T-helper 1 cell treated with Interleukin-12 subunit alpha and Interleukin-12 subunit beta and Interleukin-4 antibody, amounts not matched to agents 30 μg/mL and 1 μg/mL, for 36 hours (primary cell): ENCODE measurements at regions not wholly inside any gene's neighbourhood (a gene's known extent, or its start where the extent isn't known, plus 50 kb on each side); places are given as distances from the start of the nearest gene placed in this dataset.

Experiments
- H3K27ac Mint-ChIP-seq: one replicate; pipeline ENCODE4 v1.8.0; 2021; ENCODE audit warnings: mild to moderate bottlenecking, mixed read lengths
- H3K27me3 Mint-ChIP-seq: one replicate; pipeline ENCODE4 v1.8.0; 2021; ENCODE audit warnings: low read depth, mixed read lengths
- H3K36me3 Mint-ChIP-seq: one replicate; pipeline ENCODE4 v1.8.0; 2021; ENCODE audit warnings: low read depth, mixed read lengths
- H3K4me1 Mint-ChIP-seq: one replicate; pipeline ENCODE4 v1.8.0; 2021; ENCODE audit warnings: low read depth, mixed read lengths
- H3K4me3 Mint-ChIP-seq: one replicate; pipeline ENCODE4 v1.8.0; 2021; ENCODE audit warnings: mild to moderate bottlenecking, moderate library complexity, mixed read lengths
- H3K9me3 Mint-ChIP-seq: one replicate; pipeline ENCODE4 v1.8.0; 2021; ENCODE audit warnings: mixed read lengths

DNA sequence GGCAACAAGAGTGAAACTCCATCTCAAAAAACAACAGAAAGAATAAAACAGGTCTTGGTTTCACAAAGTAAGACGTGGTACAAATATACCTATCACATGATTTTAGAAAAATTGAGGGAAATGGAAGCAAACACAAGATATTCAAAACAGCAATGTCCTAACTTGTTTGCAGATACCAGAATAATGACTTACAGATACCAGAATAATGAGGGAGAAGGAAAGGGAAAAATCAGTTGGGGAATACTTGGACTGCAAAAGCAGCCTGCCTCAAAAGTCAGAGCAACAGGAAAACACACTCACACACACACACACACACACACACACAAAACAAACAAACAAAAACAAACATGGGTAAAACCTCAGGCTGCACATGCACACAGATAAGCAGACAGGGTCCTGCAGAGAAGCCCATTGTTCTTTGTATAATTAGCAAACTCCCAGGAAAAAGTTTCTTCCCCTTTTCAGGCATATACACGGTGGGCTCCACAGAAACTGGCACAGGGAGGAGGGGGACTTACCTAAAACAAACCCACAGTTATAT is 65.7 kb upstream of the CAPRIN2 start:
- Mint-ChIP-seq H3K27ac (no peak overlapping the region), H3K4me3 (no peak overlapping the region), H3K36me3 (no peaks in the 10 kb centered on the region), H3K9me3 (no peaks in the 10 kb centered on the region), H3K4me1 (peaks cover 13% of the 10 kb centered on the region), H3K27me3 (peaks cover 72% of the 10 kb centered on the region)

DNA sequence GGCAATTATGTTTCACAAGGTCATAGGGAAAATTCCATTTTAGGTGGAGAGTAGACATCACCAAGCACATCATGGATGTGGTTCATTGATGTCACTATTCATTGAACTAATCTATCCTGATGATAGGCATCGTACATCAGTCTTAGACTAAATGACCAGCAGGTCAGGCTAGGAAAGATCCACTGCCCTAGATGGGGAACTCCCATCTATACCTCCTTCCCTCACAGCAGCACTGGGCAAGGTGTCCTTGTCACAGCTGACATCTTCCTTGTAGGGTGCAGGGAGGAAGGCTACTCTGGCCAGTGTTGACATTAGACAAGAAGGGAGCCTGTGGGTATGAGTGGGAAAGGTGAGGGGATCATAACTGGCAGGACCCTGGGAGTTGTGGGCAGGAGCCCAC is 63.8 kb upstream of the CAPRIN2 start:
- Mint-ChIP-seq H3K27ac (no peak overlapping the region), H3K9me3 (no peaks in the 10 kb centered on the region), H3K36me3 (no peaks in the 10 kb centered on the region), H3K4me3 (no peak overlapping the region), H3K4me1 (peaks cover 12% of the 10 kb centered on the region), H3K27me3 (peaks cover 58% of the 10 kb centered on the region)

DNA sequence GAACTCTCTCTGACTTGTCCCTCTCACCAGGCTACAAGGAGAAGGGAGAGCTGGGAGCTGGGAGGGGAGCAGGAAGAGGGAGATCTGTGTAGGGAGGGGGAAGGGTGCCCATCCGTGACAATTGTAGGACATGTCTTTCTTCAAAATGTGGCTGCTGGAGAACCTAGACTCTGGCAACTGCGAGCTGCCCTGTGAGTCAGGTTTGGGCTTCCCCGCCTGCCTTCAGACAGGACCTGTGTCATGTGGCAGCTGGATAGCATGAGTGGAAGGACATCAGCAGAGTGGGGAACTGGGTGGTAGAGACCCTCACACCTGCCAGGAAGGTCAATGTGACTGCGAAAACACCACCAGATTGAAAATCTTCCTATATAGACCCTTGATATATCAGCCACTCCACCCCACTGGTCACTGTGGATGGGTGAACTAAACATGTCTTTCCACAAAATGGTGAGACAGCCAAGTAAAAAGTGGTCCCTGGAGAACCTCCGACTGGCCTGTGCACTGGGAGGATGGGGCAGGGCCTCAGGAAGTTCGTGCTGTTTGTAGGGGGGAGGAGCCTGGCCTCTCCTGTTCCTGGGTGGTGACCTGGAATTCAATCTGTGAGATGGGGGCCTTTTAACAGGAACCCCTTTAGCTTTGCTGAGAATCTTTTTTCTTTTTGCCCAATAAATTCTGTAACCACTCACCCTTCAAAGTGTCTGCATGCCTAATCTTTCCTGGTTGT is 62.2 kb upstream of the CAPRIN2 start:
- Mint-ChIP-seq H3K27ac (no peak overlapping the region), H3K4me3 (no peak overlapping the region), H3K36me3 (no peaks in the 10 kb centered on the region), H3K27me3 (peaks cover 55% of the 10 kb centered on the region), H3K4me1 (peaks cover 3% of the 10 kb centered on the region), H3K9me3 (no peaks in the 10 kb centered on the region)

DNA sequence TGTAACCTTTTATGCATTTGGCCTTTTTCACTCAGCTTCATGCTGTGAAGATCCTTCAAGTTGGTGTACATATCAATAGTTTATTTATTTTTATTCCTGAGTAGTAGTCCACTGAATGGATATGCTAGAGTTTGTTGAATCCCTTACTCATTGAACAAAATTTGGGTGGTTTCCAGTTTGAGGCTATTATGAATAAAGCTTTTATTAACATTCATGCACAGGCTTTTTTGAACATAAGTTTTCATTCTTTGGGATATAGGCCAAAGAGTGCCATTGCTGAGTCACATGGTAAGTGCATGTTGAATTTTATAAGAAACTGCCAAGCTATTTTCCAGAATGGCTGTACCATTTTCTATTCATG is 59.5 kb upstream of the CAPRIN2 start:
- H3K27ac Mint-ChIP-seq: no peak overlapping the region
- H3K4me3 Mint-ChIP-seq: no peak overlapping the region
- H3K36me3 Mint-ChIP-seq: no peaks in the 10 kb centered on the region
- peaks cover 34% of the 10 kb centered on the region for H3K27me3 Mint-ChIP-seq
- H3K4me1 Mint-ChIP-seq: no peaks in the 10 kb centered on the region
- no peaks in the 10 kb centered on the region for H3K9me3 Mint-ChIP-seq

DNA sequence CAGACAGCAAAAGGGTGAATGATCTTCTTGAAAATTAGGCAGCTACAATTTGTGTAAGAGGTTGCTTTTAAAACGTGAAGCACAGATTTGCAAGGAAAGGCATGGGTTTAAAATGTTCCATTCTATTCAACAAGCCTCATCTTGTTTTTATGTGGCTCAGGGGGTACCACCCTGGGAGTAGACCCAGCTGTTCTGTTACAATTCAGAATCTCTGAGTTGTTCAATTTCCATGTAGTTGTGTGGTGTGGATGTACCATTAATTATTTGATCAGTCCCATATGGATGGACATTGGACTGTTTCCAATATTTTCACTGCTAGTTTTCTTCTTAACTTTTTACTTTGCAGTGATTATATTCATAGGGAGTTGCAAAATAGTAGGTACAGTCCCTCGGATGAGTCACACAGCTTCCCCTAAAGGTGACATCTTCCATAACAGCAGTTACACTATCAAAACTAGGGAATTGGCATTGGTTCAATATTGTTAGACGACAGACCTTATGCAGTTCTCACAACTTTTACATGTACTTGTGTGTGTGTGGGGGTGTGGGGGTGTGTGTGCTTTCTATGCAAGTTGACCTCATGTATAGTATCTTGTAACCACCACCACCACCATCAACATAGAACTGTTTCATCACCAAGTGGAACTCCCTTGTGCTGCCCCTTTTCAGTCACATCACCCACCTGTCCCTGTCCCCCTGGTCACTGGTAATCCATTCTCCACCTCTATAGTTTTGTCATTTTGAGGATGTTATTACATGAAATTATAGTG is 59.0 kb upstream of the CAPRIN2 start:
- H3K27ac Mint-ChIP-seq: no peak overlapping the region
- H3K36me3 Mint-ChIP-seq: no peaks in the 10 kb centered on the region
- no peak overlapping the region for H3K4me3 Mint-ChIP-seq
- H3K9me3 Mint-ChIP-seq: no peaks in the 10 kb centered on the region
- H3K4me1 Mint-ChIP-seq: no peaks in the 10 kb centered on the region
- H3K27me3 Mint-ChIP-seq: peaks cover 31% of the 10 kb centered on the region

DNA sequence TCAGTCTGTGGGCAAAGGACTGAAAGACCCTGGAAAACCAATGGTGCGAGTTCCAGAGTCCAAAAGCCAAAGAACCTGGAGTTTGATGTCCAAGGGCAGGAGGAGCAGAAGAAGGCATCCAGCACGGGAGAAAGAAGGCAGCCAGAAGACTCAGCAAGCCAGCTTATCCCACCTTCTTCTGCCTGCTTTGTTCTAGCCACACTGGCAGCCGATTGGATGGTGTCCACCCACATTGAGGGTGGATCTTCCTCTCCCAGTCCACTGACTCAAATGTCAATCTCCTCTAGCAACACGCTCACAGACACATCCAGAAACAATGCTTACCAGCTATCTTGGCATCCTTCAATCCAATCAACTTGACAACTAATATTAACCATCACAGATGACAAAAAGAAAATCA is 57.2 kb upstream of the CAPRIN2 start:
- no peak overlapping the region for H3K27ac Mint-ChIP-seq
- H3K36me3 Mint-ChIP-seq: no peaks in the 10 kb centered on the region
- no peaks in the 10 kb centered on the region for H3K4me1 Mint-ChIP-seq
- H3K27me3 Mint-ChIP-seq: peaks cover 39% of the 10 kb centered on the region
- H3K9me3 Mint-ChIP-seq: no peaks in the 10 kb centered on the region
- H3K4me3 Mint-ChIP-seq: no peak overlapping the region

DNA sequence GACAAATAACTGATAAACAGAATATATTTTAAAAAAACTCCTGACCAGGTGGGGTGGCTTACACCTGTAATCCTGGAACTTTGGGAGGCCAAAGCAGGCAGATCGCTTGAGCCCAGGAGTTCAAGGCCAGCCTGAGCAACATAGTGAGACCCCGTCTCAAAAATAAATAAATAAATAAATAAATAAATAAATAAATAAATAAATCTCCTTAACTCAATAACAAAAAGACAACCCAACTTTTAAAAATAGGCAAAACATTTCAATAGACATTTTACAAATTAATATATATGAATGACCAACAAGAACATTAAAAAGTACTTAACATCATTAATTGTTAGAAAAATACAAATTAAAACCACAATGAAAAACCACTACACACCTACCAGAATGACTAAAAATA is 56.2 kb upstream of the CAPRIN2 start:
- Mint-ChIP-seq H3K4me1 (no peaks in the 10 kb centered on the region), H3K27me3 (peaks cover 32% of the 10 kb centered on the region), H3K27ac (no peak overlapping the region), H3K9me3 (no peaks in the 10 kb centered on the region), H3K36me3 (no peaks in the 10 kb centered on the region), H3K4me3 (no peak overlapping the region)

DNA sequence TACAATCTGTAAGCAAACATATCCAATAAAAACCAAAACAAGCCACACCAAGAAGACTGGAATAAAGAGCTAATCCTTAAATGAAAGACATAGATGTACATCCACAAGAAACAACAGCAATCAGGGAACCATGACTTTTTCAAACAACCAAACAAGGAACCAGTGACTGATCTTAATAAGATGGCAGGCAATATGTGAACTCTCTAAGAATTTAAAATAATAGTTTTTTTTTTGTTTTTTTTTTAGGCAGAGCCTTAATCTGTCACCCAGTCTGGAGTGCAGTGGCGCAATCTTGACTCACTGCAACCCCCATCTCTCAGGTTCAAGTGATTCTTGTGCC is 52.9 kb upstream of the CAPRIN2 start:
- no peak overlapping the region for H3K27ac Mint-ChIP-seq
- no peaks in the 10 kb centered on the region for H3K9me3 Mint-ChIP-seq
- no peaks in the 10 kb centered on the region for H3K4me1 Mint-ChIP-seq
- H3K27me3 Mint-ChIP-seq: peaks cover 32% of the 10 kb centered on the region
- H3K36me3 Mint-ChIP-seq: no peaks in the 10 kb centered on the region
- H3K4me3 Mint-ChIP-seq: no peak overlapping the region

DNA sequence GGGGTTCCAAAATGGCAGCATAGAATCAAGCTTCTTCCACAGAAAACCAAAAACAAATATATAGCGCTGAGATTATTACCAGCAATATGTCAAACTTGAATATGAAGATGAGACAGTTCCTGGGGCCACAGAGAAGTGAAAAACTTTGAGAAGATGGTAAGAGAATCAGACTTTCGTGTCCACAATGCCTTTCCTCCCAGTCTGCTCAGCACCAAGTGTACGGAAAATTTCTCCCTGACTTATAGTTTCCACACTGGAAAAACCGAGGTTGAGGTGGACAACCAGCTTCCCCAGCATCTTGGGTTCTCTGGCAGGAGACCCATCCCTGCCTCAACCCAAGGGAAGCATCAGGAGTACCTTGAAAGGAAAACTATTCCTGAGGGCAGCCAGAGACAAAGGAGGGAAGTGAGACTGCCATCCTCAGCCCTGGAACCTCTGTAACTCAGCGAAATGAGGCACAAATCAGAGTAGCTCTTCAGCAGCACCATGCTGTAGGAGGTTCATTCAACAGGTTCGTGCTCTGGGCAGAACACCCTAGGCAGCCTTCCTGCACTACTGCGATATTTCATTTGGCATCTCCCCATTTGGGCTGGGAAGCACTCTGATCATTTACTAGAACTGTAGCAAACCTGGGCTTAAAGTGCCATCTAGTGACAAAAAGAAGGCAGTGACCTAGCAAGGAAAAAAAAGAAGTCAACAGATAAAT is 52.4 kb upstream of the CAPRIN2 start:
- H3K27ac Mint-ChIP-seq: no peak overlapping the region
- peaks cover 28% of the 10 kb centered on the region for H3K27me3 Mint-ChIP-seq
- no peaks in the 10 kb centered on the region for H3K4me1 Mint-ChIP-seq
- no peaks in the 10 kb centered on the region for H3K36me3 Mint-ChIP-seq
- H3K9me3 Mint-ChIP-seq: no peaks in the 10 kb centered on the region
- no peak overlapping the region for H3K4me3 Mint-ChIP-seq

DNA sequence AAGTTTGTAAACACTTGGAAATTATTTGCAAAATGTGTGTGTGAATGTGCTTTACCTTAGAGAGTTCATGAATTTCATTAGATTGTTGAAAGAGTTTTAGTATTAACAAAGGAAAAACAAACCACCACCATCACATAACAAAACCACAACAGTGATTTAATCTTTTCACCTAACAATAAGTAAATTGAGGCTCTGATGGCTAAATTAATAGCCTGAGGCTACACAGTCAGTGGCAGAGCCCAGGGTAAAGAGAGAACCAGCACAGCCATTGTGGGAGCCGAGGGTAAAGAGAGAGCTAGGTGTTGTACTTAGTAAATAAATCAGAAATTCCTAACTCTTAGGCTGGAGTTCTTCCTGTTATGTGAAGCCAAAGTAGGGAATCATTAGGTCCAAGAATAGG is 51.2 kb upstream of the CAPRIN2 start:
- Mint-ChIP-seq H3K36me3 (no peaks in the 10 kb centered on the region), H3K27ac (no peak overlapping the region), H3K27me3 (peaks cover 26% of the 10 kb centered on the region), H3K4me1 (no peaks in the 10 kb centered on the region), H3K9me3 (no peaks in the 10 kb centered on the region), H3K4me3 (no peak overlapping the region)
